ENCODE measurements at regions not wholly inside any gene's neighbourhood (a gene's known extent, or its start where the extent isn't known, plus 50 kb on each side); places are given as distances from the start of the nearest gene placed in this dataset.

GRCh38 chr10:78397786-78398185 lies 364.1 kb downstream of the RPS24 start:
- in situ Hi-C loops (cut with MboI; ENCODE audit: low sequenced_read_pairs, unreplicated experiment): no loop called here
- DNase-seq (ENCODE audit: low spot score): no peak
- TF ChIP-seq CTCF (IDR thresholded peaks at IDR 0.05; ENCODE audit: borderline replicate concordance, control extremely low read depth, extremely low read depth, insufficient read depth, missing control alignments): no peak

GRCh38 chr10:78398382-78398781 lies 364.7 kb downstream of the RPS24 start:
- in situ Hi-C loops (cut with MboI; ENCODE audit: low sequenced_read_pairs, unreplicated experiment): no loop called here
- no peak for TF ChIP-seq CTCF (IDR thresholded peaks at IDR 0.05; ENCODE audit: borderline replicate concordance, control extremely low read depth, extremely low read depth, insufficient read depth, missing control alignments)
- no peak for DNase-seq (ENCODE audit: low spot score)

GRCh38 chr10:78401624-78402367 lies 368.1 kb downstream of the RPS24 start:
- DNase-seq (ENCODE audit: low spot score): no peak
- in situ Hi-C loops (cut with MboI; ENCODE audit: low sequenced_read_pairs, unreplicated experiment): no loop called here

GRCh38 chr10:78402591-78402990 lies 368.9 kb downstream of the RPS24 start:
- TF ChIP-seq CTCF (IDR thresholded peaks at IDR 0.05; ENCODE audit: borderline replicate concordance, control extremely low read depth, extremely low read depth, insufficient read depth, missing control alignments): no peak
- in situ Hi-C loops (cut with MboI; ENCODE audit: low sequenced_read_pairs, unreplicated experiment): no loop called here

More at GRCh38 chr10:78401624-78402367, 368.1 kb downstream of the RPS24 start:
- no peak for TF ChIP-seq CTCF (IDR thresholded peaks at IDR 0.05; ENCODE audit: borderline replicate concordance, control extremely low read depth, extremely low read depth, insufficient read depth, missing control alignments)

GRCh38 chr10:78403781-78404180 lies 370.1 kb downstream of the RPS24 start:
- DNase-seq (ENCODE audit: low spot score): no peak
- no peak for TF ChIP-seq CTCF (IDR thresholded peaks at IDR 0.05; ENCODE audit: borderline replicate concordance, control extremely low read depth, extremely low read depth, insufficient read depth, missing control alignments)
- in situ Hi-C loops (cut with MboI; ENCODE audit: low sequenced_read_pairs, unreplicated experiment): no loop called here

More at GRCh38 chr10:78402591-78402990, 368.9 kb downstream of the RPS24 start:
- no peak for DNase-seq (ENCODE audit: low spot score)

GRCh38 chr10:78404296-78404695 lies 370.6 kb downstream of the RPS24 start:
- TF ChIP-seq CTCF (IDR thresholded peaks at IDR 0.05; ENCODE audit: borderline replicate concordance, control extremely low read depth, extremely low read depth, insufficient read depth, missing control alignments): no peak
- in situ Hi-C loops (cut with MboI; ENCODE audit: low sequenced_read_pairs, unreplicated experiment): no loop called here
- no peak for DNase-seq (ENCODE audit: low spot score)

All from GM13976 (cell line).